Left cardiac atrium (tissue), 4 donors: ENCODE measurements at regions not wholly inside any gene's neighbourhood (a gene's known extent, or its start where the extent isn't known, plus 50 kb on each side); places are given as distances from the start of the nearest gene placed in this dataset.
"Not testable (repeated sequence)": the region's sequence is repeated elsewhere in the genome, so short reads cannot be mapped to it uniquely, and the experiment has no call there.

Source experiments
- ATAC-seq, 2 donors: fragments of 200-7000 bp; cut with Tn5 transposase; one replicate each; pipeline ENCODE4 v1.9.1; 2020; ENCODE audit warnings: mild to moderate bottlenecking in 2 of 2, moderate library complexity in 2 of 2
- DNase-seq: peaks from one replicate; pipeline ENCODE4 v3.0.0-alpha.2; 2020
- intact Hi-C, 2 donors: fragments of 100-400 bp; cut with DNase I; formaldehyde crosslinking; loops; one replicate each; pipeline versions ENCODE4 v1.14.1 to v1.15.1; 2022 to 2023
- donor health status: DM: no; HTN: yes; CAD: no.
- donor health status: DM: no; HTN: yes; CAD: no; lungs with severe emphysema.
- donor health status: DM: yes; HTN: yes; CAD: no.
- donor health status: Dilated cardiomyopathy.

DNA sequence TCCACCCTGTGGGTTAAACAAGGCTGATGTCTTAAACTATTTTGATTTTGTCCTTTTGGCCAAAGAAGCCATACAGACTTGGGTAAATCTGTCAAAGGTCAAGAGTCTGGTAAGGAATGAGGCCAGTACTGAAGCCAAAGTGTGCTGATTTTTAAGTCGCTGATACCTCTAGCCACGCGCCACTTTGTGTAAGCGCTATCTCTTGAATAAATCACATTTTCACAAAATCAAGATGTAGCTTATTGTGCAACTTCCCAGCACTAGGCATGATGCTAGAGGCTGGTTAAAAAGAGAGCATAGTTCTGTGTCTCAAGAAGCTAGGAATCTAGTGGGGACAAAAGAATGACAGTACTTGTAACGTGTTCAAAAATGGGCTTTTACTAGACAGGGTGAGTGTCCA lies 510.6 kb upstream of the RAB6C start:
- no peak for DNase-seq
- intact Hi-C loops, result no loop called here
- no peak for ATAC-seq

DNA sequence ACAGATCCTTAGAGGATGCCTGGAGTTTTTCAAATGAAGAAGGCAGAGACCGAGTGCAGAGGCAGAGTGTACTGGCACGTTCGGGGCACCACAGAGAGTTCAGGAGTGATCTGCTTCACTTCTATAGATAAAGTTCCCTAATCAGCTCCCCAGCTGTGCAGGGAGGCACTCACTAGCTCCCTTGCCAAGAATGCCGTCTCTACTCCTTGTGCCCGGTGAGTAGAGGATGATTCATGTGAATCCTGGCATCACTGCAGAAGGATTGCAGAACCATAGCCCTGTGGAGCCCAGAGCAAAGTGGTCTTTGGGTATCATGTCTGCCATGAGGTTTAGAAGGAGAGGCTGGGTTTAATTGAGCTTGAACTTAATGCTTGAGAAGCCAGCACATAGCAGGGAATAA lies 510.1 kb upstream of the RAB6C start:
- intact Hi-C loops, result no loop called here
- DNase-seq, result no peak
- peak in 1 of 2 donors; percentile 93 for ATAC-seq

DNA sequence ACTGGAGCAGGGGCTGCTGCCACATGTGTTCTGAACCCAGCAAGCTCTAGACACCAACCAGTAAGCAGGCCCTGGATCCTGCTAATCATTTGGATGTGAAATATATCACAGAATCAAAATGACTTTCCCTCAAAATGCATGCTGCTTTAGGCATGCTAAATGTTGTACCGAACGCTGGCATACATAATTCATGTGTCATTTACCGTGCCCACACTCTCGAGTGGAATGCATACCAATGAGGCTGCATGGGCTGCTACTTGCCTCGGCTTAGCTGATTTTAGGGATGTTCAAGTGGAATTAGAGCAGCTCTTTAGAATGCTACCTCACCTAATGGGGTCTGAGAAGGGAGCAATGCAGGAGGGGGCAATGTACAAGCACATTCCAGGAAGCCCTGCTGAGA lies 509.6 kb upstream of the RAB6C start:
- intact Hi-C loops, result no loop called here
- ATAC-seq (no peak), DNase-seq (no peak)

DNA sequence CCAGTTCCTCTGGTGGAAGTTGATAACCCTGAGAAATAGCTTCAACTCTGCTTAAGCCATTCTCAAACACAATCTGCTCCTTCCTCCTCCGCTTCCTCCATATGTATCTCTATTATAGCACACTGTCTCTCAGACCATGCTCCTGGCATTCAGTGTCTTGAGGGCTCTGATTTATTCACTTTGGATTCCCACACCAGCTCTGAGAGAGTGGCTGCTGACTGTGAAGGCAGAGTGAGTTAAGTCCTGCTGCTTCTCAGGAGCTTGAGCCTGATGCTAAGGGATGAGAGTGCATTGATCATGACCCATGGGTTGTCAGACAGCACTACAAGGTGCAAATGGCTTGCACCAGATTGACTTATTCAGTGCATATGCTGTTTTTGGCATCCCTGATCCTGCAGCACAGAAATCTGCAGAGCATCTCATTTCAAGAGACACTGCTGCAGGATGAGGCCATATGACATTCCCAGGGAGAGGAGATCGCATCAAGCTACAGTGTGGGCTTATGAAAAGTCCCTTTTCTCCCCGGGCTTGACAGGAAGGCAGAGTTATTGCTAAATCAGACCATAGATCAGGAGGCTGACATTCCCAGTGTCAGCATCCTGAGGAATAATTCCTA lies 500.5 kb upstream of the RAB6C start:
- intact Hi-C loops, result no loop called here
- DNase-seq, result no peak
- ATAC-seq, result no peak

GRCh38 chr2:129479892-129480291 lies 499.6 kb upstream of the RAB6C start:
- intact Hi-C loops, result no loop called here
- DNase-seq (no peak), ATAC-seq (no peak)

- DNase-seq (no peak), ATAC-seq (no peak)
- intact Hi-C loops, result no loop called here
Measured at GRCh38 chr2:129480790-129481189, 498.7 kb upstream of the RAB6C start.

- ATAC-seq, result no peak
- intact Hi-C loops, result no loop called here
- DNase-seq, result no peak
Measured at GRCh38 chr2:129481306-129482219, 497.9 kb upstream of the RAB6C start.

DNA sequence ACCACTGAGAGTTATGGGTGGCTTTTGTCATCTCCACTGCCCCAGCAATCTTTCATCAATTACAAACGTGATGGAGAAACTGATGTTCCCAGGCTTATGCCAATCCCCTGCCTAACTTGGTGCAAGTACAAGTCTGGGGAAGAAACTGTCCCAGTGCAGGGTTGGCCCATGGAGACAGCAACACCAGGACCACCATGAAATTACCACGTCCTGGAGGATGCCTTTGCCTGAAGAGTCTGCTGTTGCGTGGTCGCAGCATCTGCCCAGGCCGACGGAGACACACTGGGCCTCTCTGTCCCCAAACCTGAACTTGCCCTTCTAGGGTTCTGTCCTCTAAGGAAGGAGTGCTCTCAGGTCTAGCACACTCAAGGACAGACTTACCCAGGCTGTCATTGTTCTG lies 496.8 kb upstream of the RAB6C start:
- DNase-seq, result no peak

GRCh38 chr2:129483366-129483765 lies 496.1 kb upstream of the RAB6C start:
- intact Hi-C loops, result no loop called here
- no peak for DNase-seq
- ATAC-seq, result no peak

More for the DNA sequence above, 496.8 kb upstream of the RAB6C start:
- no peak for ATAC-seq
- intact Hi-C loops, result no loop called here

DNA sequence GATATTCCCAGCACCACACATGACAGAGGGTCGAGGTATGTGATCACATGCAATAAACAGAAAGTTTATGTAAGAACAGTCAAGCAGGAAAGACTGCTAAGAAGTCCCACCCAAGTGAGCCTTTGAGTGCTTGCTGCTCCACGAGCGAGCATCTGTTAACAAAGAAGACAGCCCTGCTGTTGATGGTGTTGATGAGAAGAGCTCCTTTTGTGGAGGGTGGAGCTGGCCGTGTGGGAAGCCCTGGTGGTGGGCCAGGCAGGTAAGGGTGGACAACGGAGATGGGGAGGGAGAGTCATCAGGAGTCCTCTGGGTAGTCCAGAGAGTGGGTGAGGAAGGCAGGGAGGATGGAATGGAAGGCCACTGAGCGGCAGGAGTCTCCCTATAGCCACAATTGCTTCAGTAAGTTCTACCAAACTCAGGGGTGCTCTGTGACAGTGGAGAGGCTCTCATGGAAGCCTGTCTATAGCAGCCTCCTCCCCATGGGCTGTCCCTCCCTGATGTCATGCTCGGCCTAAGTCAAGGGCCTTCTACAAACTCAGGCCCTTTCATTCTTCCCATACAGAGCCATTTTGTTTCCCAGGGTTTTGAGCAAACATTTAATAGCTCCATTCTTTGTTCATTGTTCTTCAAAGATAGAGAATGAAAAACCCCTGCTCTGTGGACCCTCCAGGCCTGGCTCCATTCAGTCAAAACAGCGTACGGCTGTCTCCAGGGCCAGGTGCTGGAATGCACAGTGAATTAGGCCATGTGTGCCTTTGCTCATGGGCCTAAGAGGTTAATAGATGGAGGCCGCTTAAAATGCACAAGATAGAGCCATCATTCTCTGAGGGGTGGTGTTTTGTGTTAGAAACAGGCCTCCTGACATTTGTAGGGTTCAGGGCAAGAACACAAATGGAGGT lies 494.2 kb upstream of the RAB6C start:
- DNase-seq (no peak), ATAC-seq (no peak)
- intact Hi-C loops, result no loop called here

GRCh38 chr2:129488376-129488775 lies 491.1 kb upstream of the RAB6C start:
- intact Hi-C loops, result no loop called here
- DNase-seq (no peak), ATAC-seq (no peak)

GRCh38 chr2:129490641-129491040 lies 488.8 kb upstream of the RAB6C start:
- no peak for DNase-seq
- ATAC-seq, result no peak
- intact Hi-C loops, result no loop called here

DNA sequence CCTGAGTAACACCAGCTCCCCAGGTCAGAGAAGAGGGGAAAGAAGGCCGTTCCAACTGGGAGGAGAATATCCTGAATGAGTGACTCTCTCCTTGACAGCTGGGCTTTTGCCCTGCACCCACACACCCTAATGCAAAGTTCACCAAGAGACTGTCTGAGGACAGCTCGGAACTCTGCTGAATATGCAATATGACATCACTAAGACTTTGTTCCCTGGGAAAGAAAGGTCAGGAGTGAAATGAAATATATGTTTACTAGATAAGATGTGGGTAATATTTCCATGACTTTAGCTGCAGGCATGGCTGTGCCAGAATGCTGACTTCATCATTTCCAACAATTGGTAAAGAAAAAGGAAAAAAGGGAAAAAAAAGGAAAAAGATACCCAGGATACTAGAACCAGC lies 488.2 kb upstream of the RAB6C start:
- intact Hi-C loops, result no loop called here
- DNase-seq (no peak), ATAC-seq (no peak)

DNA sequence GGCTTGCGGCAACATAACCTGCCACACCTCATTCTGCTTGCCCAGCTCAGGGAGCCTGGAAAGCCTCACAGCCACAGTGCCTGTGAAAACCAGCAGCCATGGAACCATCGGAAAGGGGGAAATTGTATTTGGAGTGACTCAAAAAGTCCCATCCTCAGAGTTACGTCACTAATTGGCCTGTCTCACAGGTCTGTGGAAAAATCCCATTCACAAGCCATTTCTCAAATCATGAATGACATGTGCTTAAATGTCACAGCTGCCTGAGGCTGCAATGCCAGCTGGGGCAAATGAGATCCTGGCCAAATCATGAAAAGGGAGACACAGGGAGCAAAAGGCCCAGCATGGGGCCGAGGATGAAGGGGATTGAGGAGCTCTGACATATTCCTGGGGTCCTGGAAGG lies 486.9 kb upstream of the RAB6C start:
- no peak for DNase-seq
- intact Hi-C loops, result no loop called here
- ATAC-seq, result no peak

GRCh38 chr2:129499747-129500146 lies 479.7 kb upstream of the RAB6C start:
- intact Hi-C loops, result no loop called here
- no peak for DNase-seq
- no peak for ATAC-seq

GRCh38 chr2:129502781-129503180 lies 476.7 kb upstream of the RAB6C start:
- DNase-seq (no peak), ATAC-seq (no peak)
- intact Hi-C loops, result no loop called here

- ATAC-seq (no peak), DNase-seq (no peak)
- intact Hi-C loops, result no loop called here
Measured at GRCh38 chr2:129504646-129505045, 474.8 kb upstream of the RAB6C start.

- intact Hi-C loops, result no loop called here
- no peak for ATAC-seq
Measured at GRCh38 chr2:129518937-129519336, 460.5 kb upstream of the RAB6C start.

DNA sequence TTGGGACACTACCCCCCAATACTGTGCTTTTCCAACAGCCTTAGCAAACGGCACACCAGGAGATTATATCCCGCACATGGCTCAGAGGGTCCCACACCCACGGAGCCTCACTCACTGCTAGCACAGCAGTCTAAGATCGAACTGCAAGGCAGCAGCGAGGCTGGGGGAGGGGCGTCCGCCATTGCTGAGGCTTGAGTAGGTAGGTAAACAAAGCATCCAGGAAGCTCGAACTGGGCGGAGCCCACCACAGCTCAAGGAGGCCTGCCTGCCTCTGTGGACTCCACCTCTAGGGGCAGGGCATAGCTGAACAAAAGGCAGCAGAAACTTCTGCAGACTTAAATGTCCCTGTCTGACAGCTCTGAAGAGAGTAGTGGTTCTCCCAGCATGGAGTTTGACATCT lies 447.3 kb upstream of the RAB6C start:
- intact Hi-C loops, ATAC-seq, DNase-seq: not testable (repeated sequence)

More at GRCh38 chr2:129518937-129519336, 460.5 kb upstream of the RAB6C start:
- no peak for DNase-seq

DNA sequence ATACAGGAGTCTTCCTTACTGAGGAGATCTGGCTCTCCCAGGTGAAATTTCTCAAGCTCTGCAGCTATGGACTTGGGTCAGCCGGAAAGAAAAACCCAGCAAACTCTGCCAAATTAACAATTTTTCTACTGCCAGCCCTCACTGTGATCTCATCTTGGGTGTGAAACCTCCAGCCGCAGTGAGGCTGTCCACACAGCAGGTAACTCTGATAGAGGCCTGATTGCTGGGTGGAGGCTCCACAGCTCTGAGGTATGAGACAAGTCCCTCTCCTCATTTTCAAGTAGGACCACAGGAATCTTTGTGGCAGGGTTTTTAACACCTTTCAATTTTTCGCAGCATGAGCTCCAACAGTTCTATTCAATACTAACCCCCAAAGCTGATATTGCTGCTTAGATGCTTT lies 430.6 kb upstream of the RAB6C start:
- no peak for DNase-seq
- intact Hi-C loops, result no loop called here
- ATAC-seq, result no peak
